ENCODE measurements at regions not wholly inside any gene's neighbourhood (a gene's known extent, or its start where the extent isn't known, plus 50 kb on each side); places are given as distances from the start of the nearest gene placed in this dataset.

DNA sequence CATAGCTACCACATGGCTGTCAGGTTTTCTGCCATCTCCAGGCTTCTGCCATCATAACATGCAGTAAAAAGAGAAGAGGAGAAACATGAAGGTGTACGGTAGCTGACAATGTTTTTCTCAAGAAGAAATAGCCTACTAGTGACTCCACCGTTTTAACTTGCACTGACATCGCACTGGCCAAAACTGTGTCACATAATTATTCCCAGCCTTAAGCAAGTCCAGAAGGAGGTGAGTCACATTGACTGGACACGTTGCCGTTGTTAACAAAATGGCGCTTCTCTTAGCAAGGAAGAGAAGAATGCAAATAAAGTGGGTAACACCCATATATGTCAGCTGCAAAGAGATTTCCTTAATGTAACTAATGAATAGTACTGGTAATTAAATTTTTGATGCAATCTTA, 810.4 kb upstream of the SLC10A2 start:
- TF ChIP-seq, protein P1, sequence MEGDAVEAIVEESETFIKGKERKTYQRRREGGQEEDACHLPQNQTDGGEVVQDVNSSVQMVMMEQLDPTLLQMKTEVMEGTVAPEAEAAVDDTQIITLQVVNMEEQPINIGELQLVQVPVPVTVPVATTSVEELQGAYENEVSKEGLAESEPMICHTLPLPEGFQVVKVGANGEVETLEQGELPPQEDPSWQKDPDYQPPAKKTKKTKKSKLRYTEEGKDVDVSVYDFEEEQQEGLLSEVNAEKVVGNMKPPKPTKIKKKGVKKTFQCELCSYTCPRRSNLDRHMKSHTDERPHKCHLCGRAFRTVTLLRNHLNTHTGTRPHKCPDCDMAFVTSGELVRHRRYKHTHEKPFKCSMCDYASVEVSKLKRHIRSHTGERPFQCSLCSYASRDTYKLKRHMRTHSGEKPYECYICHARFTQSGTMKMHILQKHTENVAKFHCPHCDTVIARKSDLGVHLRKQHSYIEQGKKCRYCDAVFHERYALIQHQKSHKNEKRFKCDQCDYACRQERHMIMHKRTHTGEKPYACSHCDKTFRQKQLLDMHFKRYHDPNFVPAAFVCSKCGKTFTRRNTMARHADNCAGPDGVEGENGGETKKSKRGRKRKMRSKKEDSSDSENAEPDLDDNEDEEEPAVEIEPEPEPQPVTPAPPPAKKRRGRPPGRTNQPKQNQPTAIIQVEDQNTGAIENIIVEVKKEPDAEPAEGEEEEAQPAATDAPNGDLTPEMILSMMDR (IDR thresholded peaks at IDR 0.05; ENCODE audit: borderline replicate concordance, control extremely low read depth, extremely low read depth, insufficient read depth, missing control alignments), result no peak
- DNase-seq (ENCODE audit: low spot score), result no peak
- in situ Hi-C loops (cut with MboI; ENCODE audit: low sequenced_read_pairs, unreplicated experiment), result no loop called here

DNA sequence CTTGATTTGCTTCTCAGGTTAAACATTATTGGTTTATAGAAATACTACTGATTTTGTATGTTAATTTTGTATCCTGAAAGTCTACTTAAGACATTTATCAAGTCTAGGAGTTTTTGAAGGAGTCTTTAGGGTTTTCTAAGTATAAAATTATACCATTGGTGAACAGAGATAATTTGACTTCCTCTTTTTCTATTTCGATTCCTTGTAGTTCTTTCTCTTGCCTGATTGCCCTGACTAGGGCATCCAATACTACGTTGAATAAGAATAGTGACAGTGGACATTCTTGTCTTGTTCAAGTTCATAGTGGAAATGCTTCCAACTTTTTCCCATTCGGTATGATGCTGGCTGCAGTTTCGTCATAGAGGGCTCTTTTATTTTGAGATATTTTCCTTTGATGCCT, 807.5 kb upstream of the SLC10A2 start:
- in situ Hi-C loops (cut with MboI; ENCODE audit: low sequenced_read_pairs, unreplicated experiment), result no loop called here
- TF ChIP-seq, protein P1 (IDR thresholded peaks at IDR 0.05; ENCODE audit: borderline replicate concordance, control extremely low read depth, extremely low read depth, insufficient read depth, missing control alignments), result no peak
- DNase-seq (ENCODE audit: low spot score), result no peak

DNA sequence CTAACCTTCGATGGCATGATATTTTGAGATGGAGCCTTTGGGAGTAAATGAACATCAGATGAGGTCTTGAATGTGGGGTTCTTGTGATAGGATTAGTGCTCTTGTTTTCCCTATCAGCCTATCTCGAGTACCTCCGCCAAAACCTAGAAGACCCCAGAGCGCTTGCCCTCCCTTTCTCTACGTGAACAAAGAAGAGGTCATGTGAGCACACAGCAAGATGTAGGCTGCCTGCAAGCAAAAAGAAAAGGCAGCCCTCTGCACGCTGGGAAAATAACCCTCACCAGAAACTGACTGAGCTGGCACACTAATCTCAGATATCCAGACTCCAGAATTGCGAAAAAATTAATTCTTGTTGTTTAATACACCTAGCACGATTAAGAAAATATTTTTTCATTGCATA, 799.8 kb upstream of the SLC10A2 start:
- in situ Hi-C loops (cut with MboI; ENCODE audit: low sequenced_read_pairs, unreplicated experiment), result no loop called here
- TF ChIP-seq, protein P1 (IDR thresholded peaks at IDR 0.05; ENCODE audit: borderline replicate concordance, control extremely low read depth, extremely low read depth, insufficient read depth, missing control alignments), result no peak
- DNase-seq (ENCODE audit: low spot score), result no peak

DNA sequence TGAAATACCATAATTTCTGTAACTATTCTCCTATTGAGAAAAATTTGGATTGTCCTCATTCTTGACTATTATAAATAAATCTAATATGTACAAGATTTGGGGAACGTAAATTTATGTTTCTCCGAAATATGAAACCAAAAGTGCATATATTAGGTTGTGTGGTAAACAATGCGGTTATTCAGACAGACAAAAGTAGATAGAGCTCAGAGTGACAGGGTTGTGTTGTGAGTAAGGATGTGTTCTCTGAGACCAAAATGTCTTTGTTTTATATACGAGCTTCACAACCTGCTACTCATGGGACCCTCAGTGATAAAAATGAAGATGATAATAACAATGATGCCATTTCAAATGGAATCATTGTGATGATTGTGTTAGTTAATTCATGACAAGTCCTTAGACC, 796.3 kb upstream of the SLC10A2 start:
- in situ Hi-C loops (cut with MboI; ENCODE audit: low sequenced_read_pairs, unreplicated experiment), result no loop called here
- TF ChIP-seq, protein P1 (IDR thresholded peaks at IDR 0.05; ENCODE audit: borderline replicate concordance, control extremely low read depth, extremely low read depth, insufficient read depth, missing control alignments), result no peak
- DNase-seq (ENCODE audit: low spot score), result no peak

DNA sequence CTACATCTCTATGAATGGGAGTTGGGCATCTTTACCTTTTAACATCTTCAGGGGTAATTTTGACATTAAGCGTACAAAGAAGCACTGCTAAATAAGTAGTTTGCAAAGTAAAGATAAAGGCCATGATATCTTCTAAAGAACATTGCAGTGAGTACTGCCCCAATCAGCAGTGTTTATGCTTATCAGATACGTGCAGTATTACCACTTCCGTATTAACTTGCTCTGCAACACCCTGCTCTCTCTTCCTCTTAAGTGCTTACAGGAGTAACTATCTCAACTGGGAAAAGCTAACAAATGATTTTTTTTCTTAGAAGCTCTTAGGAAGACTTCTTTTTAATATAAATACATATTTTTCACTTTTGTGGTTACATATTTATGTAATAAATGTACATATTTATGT, 793.7 kb upstream of the SLC10A2 start:
- in situ Hi-C loops (cut with MboI; ENCODE audit: low sequenced_read_pairs, unreplicated experiment), result no loop called here
- no peak for DNase-seq (ENCODE audit: low spot score)
- TF ChIP-seq, protein P1 (IDR thresholded peaks at IDR 0.05; ENCODE audit: borderline replicate concordance, control extremely low read depth, extremely low read depth, insufficient read depth, missing control alignments), result no peak

DNA sequence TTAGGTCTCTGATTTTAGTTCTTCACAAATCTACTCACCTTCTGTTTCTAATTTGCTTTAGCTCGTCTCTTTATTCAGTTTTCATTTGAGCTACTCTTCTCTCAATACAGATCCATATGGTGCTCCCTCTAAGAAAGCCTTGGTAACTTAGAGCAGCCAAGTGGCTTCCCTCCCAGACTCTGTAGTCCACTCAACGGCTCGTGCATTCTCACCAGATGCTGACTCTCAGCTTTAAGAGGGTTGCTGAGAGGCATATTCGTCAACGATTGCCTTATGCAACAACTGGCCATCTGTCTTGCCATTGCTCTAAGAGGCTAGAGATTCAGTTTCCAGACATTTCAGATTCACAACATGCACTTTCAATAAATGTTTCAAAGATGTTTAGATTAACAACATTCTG, 785.8 kb upstream of the SLC10A2 start:
- TF ChIP-seq, protein P1 (IDR thresholded peaks at IDR 0.05; ENCODE audit: borderline replicate concordance, control extremely low read depth, extremely low read depth, insufficient read depth, missing control alignments), result no peak
- DNase-seq (ENCODE audit: low spot score), result no peak
- in situ Hi-C loops (cut with MboI; ENCODE audit: low sequenced_read_pairs, unreplicated experiment), result no loop called here

DNA sequence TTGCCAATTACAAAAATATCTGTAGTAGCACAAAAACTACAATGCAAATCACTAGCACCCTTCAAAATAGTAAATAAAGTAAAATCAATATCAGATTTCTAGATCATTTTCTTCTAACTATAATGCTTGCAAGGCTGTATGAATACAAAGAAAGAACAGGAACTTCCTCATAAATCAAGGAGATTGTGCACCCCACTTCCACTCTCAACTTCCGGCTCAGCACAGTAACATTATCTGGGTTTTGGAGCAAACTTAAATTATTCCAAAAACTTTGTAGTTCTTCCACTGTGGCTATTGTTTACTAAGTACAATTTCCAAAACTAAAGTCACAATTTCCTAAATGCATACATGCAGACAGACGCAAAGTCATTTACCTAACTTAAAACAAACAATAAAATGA, 778.3 kb upstream of the SLC10A2 start:
- DNase-seq (ENCODE audit: low spot score), result no peak
- in situ Hi-C loops (cut with MboI; ENCODE audit: low sequenced_read_pairs, unreplicated experiment), result no loop called here
- TF ChIP-seq, protein P1 (IDR thresholded peaks at IDR 0.05; ENCODE audit: borderline replicate concordance, control extremely low read depth, extremely low read depth, insufficient read depth, missing control alignments), result no peak

Data from GM13976 (cell line).